HEK293 (cell line): ENCODE measurements at regions not wholly inside any gene's neighbourhood (a gene's known extent, or its start where the extent isn't known, plus 50 kb on each side); places are given as distances from the start of the nearest gene placed in this dataset.

ENCODE experiments used
- CTCF ChIA-PET: fragments of 350-600 bp; formaldehyde crosslinking; extraction: SDS; loops from one replicate; lab custom pipeline; 2021; ENCODE audit warnings: antibody characterized with exemption; lab: Yijun Ruan, JAX
- POLR2A ChIA-PET: fragments of 300-600 bp; formaldehyde crosslinking; extraction: SDS; loops from one replicate; lab custom pipeline; 2020; ENCODE audit warnings: antibody characterized with exemption, inconsistent platforms; lab: Yijun Ruan, JAX
- H3K27ac ChIP-seq: fragments of 200-500 bp; sonication (Bioruptor generic); 2 replicates; pipeline ENCODE4 v1.5.1; 2014; ENCODE audit warnings: low read depth, low read length, control low read depth, inconsistent platforms; ENCODE audit errors: extremely low read depth
- H3K36me3 ChIP-seq, 2 experiments: fragments of 200-500 bp in 1 of 2; sonication (Bioruptor generic) in 1 of 2; 1 replicate in 1 of 2; 2 replicates in 1 of 2; pipeline ENCODE4 v1.5.1; 2014 to 2017; ENCODE audit warnings: inconsistent platforms in 2 of 2, low read length in 2 of 2; ENCODE audit not compliant: control insufficient read depth in 2 of 2, insufficient read depth in 1 of 2
- H3K4me1 ChIP-seq: fragments of 200-500 bp; sonication (Bioruptor generic); 2 replicates; pipeline ENCODE4 v1.5.1; 2014; ENCODE audit warnings: mild to moderate bottlenecking, low read length, inconsistent platforms; ENCODE audit not compliant: control insufficient read depth, insufficient read depth
- H3K4me3 ChIP-seq: 2 replicates; pipeline ENCODE4 v1.5.1; 2011; ENCODE audit warnings: low read depth, mild to moderate bottlenecking, control low read depth, low read length, moderate library complexity
- H3K9me3 ChIP-seq: fragments of 200-500 bp; sonication (Bioruptor generic); 2 replicates; pipeline ENCODE4 v1.5.1; 2014; ENCODE audit warnings: low read depth, low read length, inconsistent platforms; ENCODE audit not compliant: control insufficient read depth, insufficient read depth
- GLI2 ChIP-seq: fragments of 450-650 bp; formaldehyde crosslinking; IDR thresholded peaks from 2 replicates; pipeline ENCODE4; 2017; ENCODE audit warnings: missing biosample characterization, missing genetic modification characterization, low read depth, borderline replicate concordance
- INSM2 ChIP-seq: fragments of 450-650 bp; formaldehyde crosslinking; IDR thresholded peaks from 2 replicates; pipeline ENCODE4 v1.5.1; 2016; ENCODE audit warnings: missing biosample characterization, missing genetic modification characterization
- MEIS1 ChIP-seq: sonication (generic); formaldehyde crosslinking; IDR thresholded peaks from 2 replicates; pipeline ENCODE4 v1.8.1; 2022; ENCODE audit warnings: missing genetic modification reagents, mild to moderate bottlenecking, borderline replicate concordance
- MYNN ChIP-seq: fragments of 450-650 bp; formaldehyde crosslinking; IDR thresholded peaks from 2 replicates; pipeline ENCODE4 v1.5.1; 2016; ENCODE audit warnings: missing biosample characterization, missing genetic modification characterization, borderline replicate concordance
- OVOL3 ChIP-seq: fragments of 450-650 bp; formaldehyde crosslinking; IDR thresholded peaks from 2 replicates; pipeline ENCODE4 v1.5.1; 2016; ENCODE audit warnings: missing biosample characterization, missing genetic modification characterization
- SCRT1 ChIP-seq: fragments of 450-650 bp; formaldehyde crosslinking; IDR thresholded peaks from 2 replicates; pipeline ENCODE4 v1.5.1; 2016; ENCODE audit warnings: missing biosample characterization, missing genetic modification characterization, borderline replicate concordance
- SP7 ChIP-seq: fragments of 450-650 bp; formaldehyde crosslinking; IDR thresholded peaks from 2 replicates; pipeline ENCODE4 v1.5.1; 2016; ENCODE audit warnings: missing biosample characterization, missing genetic modification characterization
- ZNF10 ChIP-seq: fragments of 450-650 bp; formaldehyde crosslinking; IDR thresholded peaks from 2 replicates; pipeline ENCODE4 v1.5.1; 2017; ENCODE audit warnings: missing biosample characterization, missing genetic modification characterization
- ZNF138 ChIP-seq: fragments of 450-650 bp; formaldehyde crosslinking; IDR thresholded peaks from 2 replicates; pipeline ENCODE4 v1.5.1; 2016; ENCODE audit warnings: missing biosample characterization, missing genetic modification characterization, borderline replicate concordance
- ZNF140 ChIP-seq: fragments of 450-650 bp; formaldehyde crosslinking; IDR thresholded peaks from 2 replicates; pipeline ENCODE4 v1.5.1; 2016; ENCODE audit warnings: missing biosample characterization, missing genetic modification characterization
- ZNF155 ChIP-seq: fragments of 450-650 bp; formaldehyde crosslinking; IDR thresholded peaks from 2 replicates; pipeline ENCODE4 v1.5.1; 2016; ENCODE audit warnings: missing biosample characterization, missing genetic modification characterization
- ZNF157 ChIP-seq: fragments of 450-650 bp; formaldehyde crosslinking; IDR thresholded peaks from 2 replicates; pipeline ENCODE4 v1.5.1; 2016; ENCODE audit warnings: missing biosample characterization, missing genetic modification characterization
- ZNF169 ChIP-seq: fragments of 450-650 bp; formaldehyde crosslinking; IDR thresholded peaks from 2 replicates; pipeline ENCODE4 v1.5.1; 2016; ENCODE audit warnings: missing biosample characterization, missing genetic modification characterization
- ZNF202 ChIP-seq: fragments of 450-650 bp; formaldehyde crosslinking; IDR thresholded peaks from 2 replicates; pipeline ENCODE4 v1.5.1; 2016; ENCODE audit warnings: missing biosample characterization, missing genetic modification characterization, borderline replicate concordance
- ZNF248 ChIP-seq: fragments of 450-650 bp; formaldehyde crosslinking; IDR thresholded peaks from 2 replicates; pipeline ENCODE4 v1.5.1; 2017; ENCODE audit warnings: missing biosample characterization, missing genetic modification characterization
- ZNF302 ChIP-seq: fragments of 450-650 bp; formaldehyde crosslinking; IDR thresholded peaks from 2 replicates; pipeline ENCODE4 v1.5.1; 2016; ENCODE audit warnings: missing biosample characterization, missing genetic modification characterization, low read depth
- ZNF433 ChIP-seq: fragments of 450-650 bp; formaldehyde crosslinking; IDR thresholded peaks from 2 replicates; pipeline ENCODE4 v1.5.1; 2016; ENCODE audit warnings: missing biosample characterization, missing genetic modification characterization, low read depth
- ZNF510 ChIP-seq: fragments of 450-650 bp; formaldehyde crosslinking; IDR thresholded peaks from 2 replicates; pipeline ENCODE4 v1.5.1; 2018; ENCODE audit warnings: mild to moderate bottlenecking, missing genetic modification characterization, missing biosample characterization; ENCODE audit not compliant: insufficient replicate concordance
- ZNF514 ChIP-seq: fragments of 450-650 bp; formaldehyde crosslinking; IDR thresholded peaks from 2 replicates; pipeline ENCODE4 v1.5.1; 2016; ENCODE audit warnings: missing biosample characterization, missing genetic modification characterization
- ZNF544 ChIP-seq: fragments of 450-650 bp; formaldehyde crosslinking; IDR thresholded peaks from 2 replicates; pipeline ENCODE4 v1.5.0; 2017; ENCODE audit warnings: missing biosample characterization, missing genetic modification characterization
- ZNF549 ChIP-seq: fragments of 450-650 bp; IDR thresholded peaks from 2 replicates; pipeline ENCODE4 v1.5.1; 2018; ENCODE audit warnings: missing biosample characterization, missing genetic modification characterization, mild to moderate bottlenecking, inconsistent platforms, moderate library complexity
- ZNF585B ChIP-seq: fragments of 450-650 bp; formaldehyde crosslinking; IDR thresholded peaks from 2 replicates; pipeline ENCODE4 v1.5.1; 2016; ENCODE audit warnings: missing biosample characterization, missing genetic modification characterization
- ZNF623 ChIP-seq: fragments of 450-650 bp; formaldehyde crosslinking; IDR thresholded peaks from 2 replicates; pipeline ENCODE4 v1.5.1; 2016; ENCODE audit warnings: missing biosample characterization, missing genetic modification characterization
- ZNF664 ChIP-seq: fragments of 450-650 bp; formaldehyde crosslinking; IDR thresholded peaks from 2 replicates; pipeline ENCODE4 v1.5.1; 2016; ENCODE audit warnings: missing biosample characterization, missing genetic modification characterization
- ZNF670 ChIP-seq: fragments of 450-650 bp; formaldehyde crosslinking; IDR thresholded peaks from 2 replicates; pipeline ENCODE4 v1.5.1; 2016; ENCODE audit warnings: missing biosample characterization, missing genetic modification characterization, low read depth
- ZNF776 ChIP-seq: fragments of 450-650 bp; formaldehyde crosslinking; IDR thresholded peaks from 2 replicates; pipeline ENCODE4 v1.5.0; 2017; ENCODE audit warnings: missing biosample characterization, missing genetic modification characterization, borderline replicate concordance
- TF ChIP-seq, protein P1 (sequence below): fragments of 450-650 bp; formaldehyde crosslinking; IDR thresholded peaks from 2 replicates; pipeline ENCODE4 v1.5.1; 2016; ENCODE audit warnings: missing biosample characterization, missing genetic modification characterization, borderline replicate concordance
- TF ChIP-seq, protein P2 (sequence below): fragments of 450-650 bp; formaldehyde crosslinking; IDR thresholded peaks from 2 replicates; pipeline ENCODE4 v1.5.1; 2017; ENCODE audit warnings: missing biosample characterization, missing genetic modification characterization

- POLR2A ChIA-PET = no interaction called here
- TF ChIP-seq, protein P1, sequence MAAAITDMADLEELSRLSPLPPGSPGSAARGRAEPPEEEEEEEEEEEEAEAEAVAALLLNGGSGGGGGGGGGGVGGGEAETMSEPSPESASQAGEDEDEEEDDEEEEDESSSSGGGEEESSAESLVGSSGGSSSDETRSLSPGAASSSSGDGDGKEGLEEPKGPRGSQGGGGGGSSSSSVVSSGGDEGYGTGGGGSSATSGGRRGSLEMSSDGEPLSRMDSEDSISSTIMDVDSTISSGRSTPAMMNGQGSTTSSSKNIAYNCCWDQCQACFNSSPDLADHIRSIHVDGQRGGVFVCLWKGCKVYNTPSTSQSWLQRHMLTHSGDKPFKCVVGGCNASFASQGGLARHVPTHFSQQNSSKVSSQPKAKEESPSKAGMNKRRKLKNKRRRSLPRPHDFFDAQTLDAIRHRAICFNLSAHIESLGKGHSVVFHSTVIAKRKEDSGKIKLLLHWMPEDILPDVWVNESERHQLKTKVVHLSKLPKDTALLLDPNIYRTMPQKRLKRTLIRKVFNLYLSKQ (tag by site-specific recombination) = no peak
- TF ChIP-seq ZNF664 (tag by site-specific recombination) = 0 out of 2 replicates have a peak, but pooled peaks have one; percentile 26
- TF ChIP-seq ZNF776 (tag by site-specific recombination) = no peak
- no peak for TF ChIP-seq MEIS1 (CRISPR knock-in tag)
- peak; percentile 97 for TF ChIP-seq ZNF157 (tag by site-specific recombination)
- TF ChIP-seq ZNF670 (tag by site-specific recombination) = no peak
- no peak for TF ChIP-seq SP7
- TF ChIP-seq ZNF514 (tag by site-specific recombination) = no peak
- TF ChIP-seq ZNF585B (tag by site-specific recombination) = no peak
- no peak for TF ChIP-seq ZNF155 (tag by site-specific recombination)
Observed at GRCh38 chr22:27578937-27579617, 222.5 kb downstream of the MN1 start.

GRCh38 chr22:27580311-27580897 lies 221.2 kb downstream of the MN1 start:
- no peak overlapping the region for H3K27ac ChIP-seq
- no peaks in the 10 kb centered on the region for H3K9me3 ChIP-seq
- H3K36me3 ChIP-seq = no peaks in the 10 kb centered on the region
- ChIA-PET CTCF (no interaction called here), POLR2A (no interaction called here)
- TF ChIP-seq GLI2 = no peak
- TF ChIP-seq INSM2 = no peak
- TF ChIP-seq ZNF510 (tag by site-specific recombination) = no peak
- TF ChIP-seq ZNF169 (tag by site-specific recombination) = no peak
- no peak for TF ChIP-seq ZNF549 (tag by site-specific recombination)
- TF ChIP-seq ZNF514 (tag by site-specific recombination) = no peak
- TF ChIP-seq ZNF623 (tag by site-specific recombination) = no peak
- TF ChIP-seq ZNF10 (tag by site-specific recombination) = no peak
- TF ChIP-seq ZNF138 (tag by site-specific recombination) = no peak
- no peak for TF ChIP-seq ZNF544 (tag by site-specific recombination)
- no peak for TF ChIP-seq OVOL3 (tag by site-specific recombination)
- no peak for TF ChIP-seq ZNF202 (tag by site-specific recombination)
- no peak for TF ChIP-seq ZNF433
- no peak for TF ChIP-seq ZNF248 (tag by site-specific recombination)
- TF ChIP-seq, protein P2, sequence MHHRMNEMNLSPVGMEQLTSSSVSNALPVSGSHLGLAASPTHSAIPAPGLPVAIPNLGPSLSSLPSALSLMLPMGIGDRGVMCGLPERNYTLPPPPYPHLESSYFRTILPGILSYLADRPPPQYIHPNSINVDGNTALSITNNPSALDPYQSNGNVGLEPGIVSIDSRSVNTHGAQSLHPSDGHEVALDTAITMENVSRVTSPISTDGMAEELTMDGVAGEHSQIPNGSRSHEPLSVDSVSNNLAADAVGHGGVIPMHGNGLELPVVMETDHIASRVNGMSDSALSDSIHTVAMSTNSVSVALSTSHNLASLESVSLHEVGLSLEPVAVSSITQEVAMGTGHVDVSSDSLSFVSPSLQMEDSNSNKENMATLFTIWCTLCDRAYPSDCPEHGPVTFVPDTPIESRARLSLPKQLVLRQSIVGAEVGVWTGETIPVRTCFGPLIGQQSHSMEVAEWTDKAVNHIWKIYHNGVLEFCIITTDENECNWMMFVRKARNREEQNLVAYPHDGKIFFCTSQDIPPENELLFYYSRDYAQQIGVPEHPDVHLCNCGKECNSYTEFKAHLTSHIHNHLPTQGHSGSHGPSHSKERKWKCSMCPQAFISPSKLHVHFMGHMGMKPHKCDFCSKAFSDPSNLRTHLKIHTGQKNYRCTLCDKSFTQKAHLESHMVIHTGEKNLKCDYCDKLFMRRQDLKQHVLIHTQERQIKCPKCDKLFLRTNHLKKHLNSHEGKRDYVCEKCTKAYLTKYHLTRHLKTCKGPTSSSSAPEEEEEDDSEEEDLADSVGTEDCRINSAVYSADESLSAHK = no peak
- no peak for TF ChIP-seq SCRT1 (tag by site-specific recombination)
- TF ChIP-seq MYNN (tag by site-specific recombination) = no peak
- TF ChIP-seq ZNF302 (tag by site-specific recombination) = no peak
- no peak for TF ChIP-seq ZNF140 (tag by site-specific recombination)
- H3K4me1 ChIP-seq = no peaks in the 10 kb centered on the region
- H3K4me3 ChIP-seq = no peak overlapping the region

More at GRCh38 chr22:27578937-27579617, 222.5 kb downstream of the MN1 start:
- no peak overlapping the region for H3K27ac ChIP-seq
- CTCF ChIA-PET = no interaction called here
- no peaks in the 10 kb centered on the region for H3K4me1 ChIP-seq
- no peaks in the 10 kb centered on the region for H3K36me3 ChIP-seq
- no peak overlapping the region for H3K4me3 ChIP-seq
- no peaks in the 10 kb centered on the region for H3K9me3 ChIP-seq
